Osteoblast (primary cell): ENCODE measurements at regions not wholly inside any gene's neighbourhood (a gene's known extent, or its start where the extent isn't known, plus 50 kb on each side); places are given as distances from the start of the nearest gene placed in this dataset.
"Not testable (repeated sequence)": the region's sequence is repeated elsewhere in the genome, so short reads cannot be mapped to it uniquely, and the experiment has no call there.

Source experiments
- DNase-seq: peaks from one replicate; pipeline ENCODE4 v3.0.0; 2011; ENCODE audit warnings: low spot score, mixed read lengths; ENCODE audit not compliant: insufficient read length; ENCODE audit errors: missing footprints
- H2AFZ ChIP-seq: 2 replicates; pipeline ENCODE4 v1.6.0; 2011; ENCODE audit warnings: mild to moderate bottlenecking, low read length
- H3K27ac ChIP-seq: 2 replicates; pipeline ENCODE4 v1.5.1; 2011; ENCODE audit warnings: mild to moderate bottlenecking, low read depth, low read length, moderate library complexity
- H3K27me3 ChIP-seq: 2 replicates; pipeline ENCODE4 v1.6.0; 2012; ENCODE audit warnings: mild to moderate bottlenecking, control low read depth, inconsistent platforms, low read length, moderate library complexity; ENCODE audit not compliant: insufficient read depth
- H3K36me3 ChIP-seq: 2 replicates; pipeline ENCODE4 v1.5.1; 2011; ENCODE audit warnings: mild to moderate bottlenecking, low read length, control low read depth, moderate library complexity; ENCODE audit not compliant: insufficient read depth
- H3K4me1 ChIP-seq: 2 replicates; pipeline ENCODE4 v1.5.1; 2011; ENCODE audit warnings: mild to moderate bottlenecking, low read length, control low read depth, moderate library complexity; ENCODE audit not compliant: insufficient read depth
- H3K4me2 ChIP-seq: 2 replicates; pipeline ENCODE4 v1.6.0; 2011; ENCODE audit warnings: mild to moderate bottlenecking, low read length; ENCODE audit not compliant: insufficient read depth
- H3K4me3 ChIP-seq: fragments of 200-600 bp; sonication (generic); 3 replicates; pipeline ENCODE4 v1.5.1; 2012; ENCODE audit warnings: mild to moderate bottlenecking, low read length, inconsistent platforms; ENCODE audit not compliant: insufficient read depth
- H3K79me2 ChIP-seq: 2 replicates; pipeline ENCODE4 v1.6.0; 2012; ENCODE audit warnings: mild to moderate bottlenecking, low read length, control low read depth, inconsistent platforms; ENCODE audit not compliant: insufficient read depth
- H3K9me3 ChIP-seq: 2 replicates; pipeline ENCODE4 v1.5.1; 2011; ENCODE audit warnings: low read depth, low read length, control low read depth
- H4K20me1 ChIP-seq: 2 replicates; pipeline ENCODE4 v1.6.0; 2012; ENCODE audit warnings: mild to moderate bottlenecking, low read length, control low read depth; ENCODE audit not compliant: insufficient read depth
- CTCF ChIP-seq: IDR thresholded peaks from 2 replicates; pipeline ENCODE4 v1.5.1; 2011; ENCODE audit warnings: mild to moderate bottlenecking, low read depth, low read length, moderate library complexity; ENCODE audit errors: extremely low read depth

DNA sequence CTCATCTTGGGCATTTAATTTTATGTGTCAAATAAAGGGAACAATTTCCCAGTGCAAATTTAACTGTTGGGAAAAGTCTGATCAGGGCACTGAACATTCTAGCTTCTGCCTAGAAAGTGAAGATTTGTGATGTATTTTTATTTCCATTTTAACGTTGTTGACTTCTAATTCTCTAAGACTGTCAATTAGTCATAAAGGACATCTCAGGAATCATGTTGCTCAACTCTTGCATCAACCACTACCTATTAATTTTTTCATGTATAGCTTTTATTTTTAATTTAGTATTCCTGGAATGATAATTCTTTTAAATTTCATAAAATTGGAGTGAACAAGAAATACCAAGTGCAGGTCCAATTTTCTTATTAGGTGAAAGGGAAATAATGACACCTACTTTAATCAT lies 87.9 kb upstream of the METAP2 start:
- Histone ChIP-seq H3K4me2 (peak overlapping the region; percentile 98), H2AFZ (peak overlapping the region; percentile 95), H3K4me1 (peaks cover 24% of the 10 kb centered on the region), H3K27ac (no peak overlapping the region), H3K4me3 (peak overlapping the region; percentile 76), H4K20me1 (no peaks in the 10 kb centered on the region), H3K27me3 (peaks cover 3% of the 10 kb centered on the region), H3K9me3 (no peaks in the 10 kb centered on the region), H3K36me3 (no peaks in the 10 kb centered on the region), H3K79me2 (no peaks in the 10 kb centered on the region)
- DNase-seq, result no peak
- TF ChIP-seq CTCF, result no peak

DNA sequence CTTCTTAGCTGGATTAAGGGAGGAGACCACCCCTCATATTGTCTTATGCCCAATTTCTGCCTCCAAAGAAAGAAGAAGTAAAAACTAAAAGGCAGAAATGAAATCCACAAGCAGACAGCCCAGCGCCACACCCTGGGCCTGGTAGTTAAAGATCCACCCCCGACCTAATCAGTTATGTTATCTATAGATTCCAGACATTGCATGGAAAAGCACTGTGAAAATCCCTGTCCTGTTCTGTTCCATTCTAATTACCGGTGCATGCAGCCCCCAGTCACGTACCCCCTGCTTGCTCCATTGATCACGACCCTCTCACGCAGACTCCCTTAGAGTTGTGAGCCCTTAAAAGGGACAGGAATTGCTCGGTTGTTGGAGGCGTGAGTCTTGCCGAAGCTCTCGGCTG lies 85.7 kb upstream of the METAP2 start:
- H4K20me1 ChIP-seq, H3K4me3 ChIP-seq, H3K4me2 ChIP-seq, H3K79me2 ChIP-seq, H3K36me3 ChIP-seq, H3K27me3 ChIP-seq, H3K27ac ChIP-seq, H3K9me3 ChIP-seq, H2AFZ ChIP-seq, DNase-seq: not testable (repeated sequence)
- H3K4me1 ChIP-seq, result peaks cover 17% of the 10 kb centered on the region

- no peaks in the 10 kb centered on the region for H3K79me2 ChIP-seq
- no peak for DNase-seq
- peaks cover 3% of the 10 kb centered on the region for H3K9me3 ChIP-seq
- peaks cover 10% of the 10 kb centered on the region for H3K4me1 ChIP-seq
- H3K36me3 ChIP-seq, result no peaks in the 10 kb centered on the region
- H3K27ac ChIP-seq, result no peak overlapping the region
- H3K27me3 ChIP-seq, result peaks cover 3% of the 10 kb centered on the region
- no peak for TF ChIP-seq CTCF
- H2AFZ ChIP-seq, result no peak overlapping the region
- no peak overlapping the region for H3K4me3 ChIP-seq
- no peak overlapping the region for H3K4me2 ChIP-seq
- H4K20me1 ChIP-seq, result no peaks in the 10 kb centered on the region
Measured at GRCh38 chr12:95390192-95390591, 83.8 kb upstream of the METAP2 start.

DNA sequence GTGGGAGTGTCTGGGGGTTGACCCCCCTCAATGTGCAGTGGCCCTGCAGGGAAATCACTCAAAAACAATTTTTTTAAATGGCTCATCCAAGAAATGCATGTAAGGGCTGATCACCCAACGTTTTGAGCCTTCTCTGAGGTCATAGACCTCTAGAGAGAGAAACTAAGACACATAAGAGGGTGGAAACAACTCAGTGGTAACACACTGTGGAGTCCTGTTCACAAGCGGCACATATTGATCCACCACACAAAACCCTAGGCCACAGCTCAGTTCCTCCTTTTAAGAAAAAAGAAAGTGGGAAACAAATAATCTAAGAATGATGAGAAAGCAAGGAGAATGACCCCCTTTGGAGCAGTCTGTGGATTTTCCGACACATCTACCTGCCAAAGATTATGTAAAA lies 83.0 kb upstream of the METAP2 start:
- Histone ChIP-seq H4K20me1 (no peaks in the 10 kb centered on the region), H3K4me1 (peaks cover 2% of the 10 kb centered on the region), H3K4me3 (no peak overlapping the region), H3K4me2 (no peak overlapping the region), H3K36me3 (no peaks in the 10 kb centered on the region), H3K9me3 (peaks cover 3% of the 10 kb centered on the region), H2AFZ (no peak overlapping the region), H3K27ac (no peak overlapping the region), H3K79me2 (no peaks in the 10 kb centered on the region), H3K27me3 (peaks cover 3% of the 10 kb centered on the region)
- TF ChIP-seq CTCF, result no peak
- DNase-seq, result no peak
